Breast epithelium (tissue), 3 donors: ENCODE measurements at regions not wholly inside any gene's neighbourhood (a gene's known extent, or its start where the extent isn't known, plus 50 kb on each side); places are given as distances from the start of the nearest gene placed in this dataset.

Experiments used
- POLR2A ChIP-seq: fragments of 450-650 bp; IDR thresholded peaks from one replicate; pipeline ENCODE4 v1.6.1; 2016; ENCODE audit warnings: antibody characterized with exemption, mild to moderate bottlenecking, moderate library complexity
- POLR2AphosphoS5 ChIP-seq, 3 donors: sonication (generic); formaldehyde crosslinking; IDR thresholded peaks; one replicate each; pipeline ENCODE4 v1.6.1; 2017; ENCODE audit warnings: antibody characterized with exemption in 3 of 3
- TF ChIP-seq, protein P1 (sequence below), 3 donors: fragments of 450-650 bp; IDR thresholded peaks; one replicate each; pipeline ENCODE4 v1.5.1; 2016 to 2017; ENCODE audit warnings: antibody characterized with exemption in 3 of 3, mild to moderate bottlenecking in 3 of 3, moderate library complexity in 3 of 3

DNA sequence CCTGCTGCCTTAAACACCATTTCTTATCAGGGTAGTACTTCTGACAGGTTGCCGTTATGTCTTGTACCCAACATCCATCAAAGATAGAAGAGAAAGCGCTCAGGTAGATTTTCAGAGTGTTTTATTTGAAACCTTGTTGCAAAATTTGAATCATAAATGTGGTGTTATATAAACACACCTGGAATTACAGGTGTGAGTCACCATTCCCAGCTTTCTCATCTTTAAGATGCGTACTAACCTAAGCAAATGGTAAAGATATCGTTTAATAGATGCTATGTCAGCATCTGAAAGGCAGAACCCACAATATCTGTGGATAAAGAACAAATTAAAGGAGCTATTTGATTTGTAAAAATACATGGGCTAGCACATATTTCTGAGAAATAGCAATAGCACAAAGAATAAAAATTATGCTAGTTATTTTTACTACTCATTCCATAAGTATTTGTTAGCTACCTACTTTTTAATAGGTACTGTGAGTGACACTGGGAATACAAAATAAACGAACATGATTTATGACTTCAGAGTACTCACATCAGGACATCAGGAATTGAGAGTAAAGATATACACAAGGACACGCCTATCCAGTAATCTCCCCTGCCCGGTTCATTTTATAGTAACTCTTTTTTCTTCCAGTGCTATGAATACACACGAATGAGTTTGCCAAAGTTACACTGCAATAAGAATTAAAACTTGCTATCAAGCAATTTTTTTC, 193.8 kb downstream of the RBM43 start:
- no peak for TF ChIP-seq POLR2A
- TF ChIP-seq, protein P1, sequence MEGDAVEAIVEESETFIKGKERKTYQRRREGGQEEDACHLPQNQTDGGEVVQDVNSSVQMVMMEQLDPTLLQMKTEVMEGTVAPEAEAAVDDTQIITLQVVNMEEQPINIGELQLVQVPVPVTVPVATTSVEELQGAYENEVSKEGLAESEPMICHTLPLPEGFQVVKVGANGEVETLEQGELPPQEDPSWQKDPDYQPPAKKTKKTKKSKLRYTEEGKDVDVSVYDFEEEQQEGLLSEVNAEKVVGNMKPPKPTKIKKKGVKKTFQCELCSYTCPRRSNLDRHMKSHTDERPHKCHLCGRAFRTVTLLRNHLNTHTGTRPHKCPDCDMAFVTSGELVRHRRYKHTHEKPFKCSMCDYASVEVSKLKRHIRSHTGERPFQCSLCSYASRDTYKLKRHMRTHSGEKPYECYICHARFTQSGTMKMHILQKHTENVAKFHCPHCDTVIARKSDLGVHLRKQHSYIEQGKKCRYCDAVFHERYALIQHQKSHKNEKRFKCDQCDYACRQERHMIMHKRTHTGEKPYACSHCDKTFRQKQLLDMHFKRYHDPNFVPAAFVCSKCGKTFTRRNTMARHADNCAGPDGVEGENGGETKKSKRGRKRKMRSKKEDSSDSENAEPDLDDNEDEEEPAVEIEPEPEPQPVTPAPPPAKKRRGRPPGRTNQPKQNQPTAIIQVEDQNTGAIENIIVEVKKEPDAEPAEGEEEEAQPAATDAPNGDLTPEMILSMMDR (IDR thresholded peaks at IDR 0.05), result no peak
- no peak for TF ChIP-seq POLR2AphosphoS5 (IDR thresholded peaks at IDR 0.05)
